ENCODE measurements at regions not wholly inside any gene's neighbourhood (a gene's known extent, or its start where the extent isn't known, plus 50 kb on each side); places are given as distances from the start of the nearest gene placed in this dataset.

DNA sequence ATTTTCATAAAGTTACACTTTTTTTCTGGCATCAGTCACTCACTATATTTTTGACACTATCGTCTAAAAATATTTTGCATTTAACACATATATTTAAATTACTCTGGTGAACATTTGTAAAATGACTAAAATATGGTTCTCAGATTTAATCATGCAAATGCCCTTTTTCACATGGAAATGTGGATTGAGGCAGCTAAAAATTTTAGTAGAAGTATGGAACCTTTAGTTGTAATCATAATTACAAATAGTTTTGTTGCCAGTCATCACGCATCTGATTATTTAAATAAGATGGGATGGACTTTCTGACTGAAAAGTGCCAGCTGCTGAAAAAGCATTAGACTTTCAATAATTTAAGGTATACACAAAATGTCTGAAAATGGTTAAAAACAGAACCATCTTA is 119.3 kb downstream of the PDHA2 start:
- Histone ChIP-seq H4K8ac (ENCODE audit: low read depth, low read length) (no peak overlapping the region), H3K79me1 (ENCODE audit: low read length) (no peaks in the 10 kb centered on the region), H2BK5ac (ENCODE audit: low read length) (no peak overlapping the region), H2BK120ac (ENCODE audit: low read depth, low read length) (no peak overlapping the region), H2BK15ac (replicated peaks; ENCODE audit: low read depth) (no peak overlapping the region), H4K5ac (ENCODE audit: low read length) (no peak overlapping the region), H3K4me3 (ENCODE audit: low read length) (no peak overlapping the region), H3K9ac (ENCODE audit: low read length) (no peak overlapping the region), H2AK5ac (ENCODE audit: low read length) (no peak overlapping the region), H3K4me1 (ENCODE audit: control insufficient read depth, low read depth, low read length) (no peaks in the 10 kb centered on the region), H3K36me3 (ENCODE audit: control insufficient read depth, insufficient read depth, low read length) (no peaks in the 10 kb centered on the region), H3K56ac (ENCODE audit: low read length) (no peak overlapping the region), H3K27me3 (ENCODE audit: insufficient read depth, low read length, poor library complexity) (no peaks in the 10 kb centered on the region), H3K4ac (ENCODE audit: low read depth, low read length) (no peak overlapping the region), H3K27ac (ENCODE audit: low read depth, low read length) (no peak overlapping the region), H3K18ac (ENCODE audit: low read length) (no peak overlapping the region), H3K79me2 (ENCODE audit: control insufficient read depth, insufficient read depth, low read length) (no peaks in the 10 kb centered on the region), H3K4me2 (ENCODE audit: low read length) (no peak overlapping the region), H3K23ac (ENCODE audit: low read length) (no peak overlapping the region)
- no CpG with 5 or more reads among the region's 2 CpGs for WGBS (ENCODE audit: extremely low coverage, insufficient coverage, low lambda C conversion rate)
- no peak for DNase-seq

DNA sequence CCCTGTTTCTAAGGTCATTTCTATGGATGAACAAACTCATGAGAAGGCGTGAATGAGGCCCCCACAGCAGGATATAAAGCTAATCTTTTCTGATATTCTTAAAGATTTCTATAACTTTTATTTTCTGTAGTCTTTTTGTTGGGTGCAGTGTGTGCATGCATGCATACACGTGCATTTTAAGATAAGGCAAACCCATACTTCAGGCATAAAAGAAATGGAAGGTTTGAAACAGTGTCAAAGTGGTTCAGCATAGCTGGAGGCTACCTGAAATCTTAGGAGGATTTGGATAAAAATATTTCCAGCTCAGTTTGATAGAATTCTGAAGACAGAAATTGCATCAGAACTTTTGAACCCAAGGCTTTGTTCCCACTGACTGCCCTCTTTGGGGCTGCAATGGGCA is 119.7 kb downstream of the PDHA2 start:
- no peak for DNase-seq
- Histone ChIP-seq H3K56ac (ENCODE audit: low read length) (no peak overlapping the region), H2BK15ac (replicated peaks; ENCODE audit: low read depth) (no peak overlapping the region)

GRCh38 chr4:95963456-95963855 is 123.6 kb downstream of the PDHA2 start:
- Histone ChIP-seq H4K8ac (ENCODE audit: low read depth, low read length) (no peak overlapping the region), H2BK5ac (ENCODE audit: low read length) (no peak overlapping the region), H3K18ac (ENCODE audit: low read length) (no peak overlapping the region), H3K23ac (ENCODE audit: low read length) (no peak overlapping the region), H3K36me3 (ENCODE audit: control insufficient read depth, insufficient read depth, low read length) (no peaks in the 10 kb centered on the region), H2BK15ac (replicated peaks; ENCODE audit: low read depth) (no peak overlapping the region), H3K4ac (ENCODE audit: low read depth, low read length) (no peak overlapping the region), H3K56ac (ENCODE audit: low read length) (no peak overlapping the region), H3K27ac (ENCODE audit: low read depth, low read length) (no peak overlapping the region), H3K4me3 (ENCODE audit: low read length) (no peak overlapping the region), H3K27me3 (ENCODE audit: insufficient read depth, low read length, poor library complexity) (no peaks in the 10 kb centered on the region), H2BK120ac (ENCODE audit: low read depth, low read length) (no peak overlapping the region), H3K79me1 (ENCODE audit: low read length) (no peaks in the 10 kb centered on the region), H3K4me2 (ENCODE audit: low read length) (no peak overlapping the region), H4K5ac (ENCODE audit: low read length) (no peak overlapping the region), H3K9ac (ENCODE audit: low read length) (no peak overlapping the region), H2AK5ac (ENCODE audit: low read length) (no peak overlapping the region), H3K4me1 (ENCODE audit: control insufficient read depth, low read depth, low read length) (no peaks in the 10 kb centered on the region), H3K79me2 (ENCODE audit: control insufficient read depth, insufficient read depth, low read length) (no peaks in the 10 kb centered on the region)
- no peak for DNase-seq
- WGBS (ENCODE audit: extremely low coverage, insufficient coverage, low lambda C conversion rate) = no CpG with 5 or more reads among the region's 3 CpGs

More for the DNA sequence above, 119.7 kb downstream of the PDHA2 start:
- no peak overlapping the region for H4K8ac ChIP-seq (ENCODE audit: low read depth, low read length)
- H3K4me1 ChIP-seq (ENCODE audit: control insufficient read depth, low read depth, low read length) = no peaks in the 10 kb centered on the region
- H3K4ac ChIP-seq (ENCODE audit: low read depth, low read length) = no peak overlapping the region
- H2BK120ac ChIP-seq (ENCODE audit: low read depth, low read length) = no peak overlapping the region
- H4K5ac ChIP-seq (ENCODE audit: low read length) = no peak overlapping the region
- no peak overlapping the region for H3K23ac ChIP-seq (ENCODE audit: low read length)
- H3K27me3 ChIP-seq (ENCODE audit: insufficient read depth, low read length, poor library complexity) = no peaks in the 10 kb centered on the region
- H3K9ac ChIP-seq (ENCODE audit: low read length) = no peak overlapping the region
- no peak overlapping the region for H3K4me2 ChIP-seq (ENCODE audit: low read length)
- WGBS (ENCODE audit: extremely low coverage, insufficient coverage, low lambda C conversion rate) = no CpG with 5 or more reads among the region's 2 CpGs
- H2BK5ac ChIP-seq (ENCODE audit: low read length) = no peak overlapping the region
- H3K18ac ChIP-seq (ENCODE audit: low read length) = no peak overlapping the region
- no peaks in the 10 kb centered on the region for H3K79me1 ChIP-seq (ENCODE audit: low read length)
- H3K36me3 ChIP-seq (ENCODE audit: control insufficient read depth, insufficient read depth, low read length) = no peaks in the 10 kb centered on the region
- no peak overlapping the region for H3K4me3 ChIP-seq (ENCODE audit: low read length)
- H2AK5ac ChIP-seq (ENCODE audit: low read length) = no peak overlapping the region
- H3K27ac ChIP-seq (ENCODE audit: low read depth, low read length) = no peak overlapping the region
- H3K79me2 ChIP-seq (ENCODE audit: control insufficient read depth, insufficient read depth, low read length) = no peaks in the 10 kb centered on the region

DNA sequence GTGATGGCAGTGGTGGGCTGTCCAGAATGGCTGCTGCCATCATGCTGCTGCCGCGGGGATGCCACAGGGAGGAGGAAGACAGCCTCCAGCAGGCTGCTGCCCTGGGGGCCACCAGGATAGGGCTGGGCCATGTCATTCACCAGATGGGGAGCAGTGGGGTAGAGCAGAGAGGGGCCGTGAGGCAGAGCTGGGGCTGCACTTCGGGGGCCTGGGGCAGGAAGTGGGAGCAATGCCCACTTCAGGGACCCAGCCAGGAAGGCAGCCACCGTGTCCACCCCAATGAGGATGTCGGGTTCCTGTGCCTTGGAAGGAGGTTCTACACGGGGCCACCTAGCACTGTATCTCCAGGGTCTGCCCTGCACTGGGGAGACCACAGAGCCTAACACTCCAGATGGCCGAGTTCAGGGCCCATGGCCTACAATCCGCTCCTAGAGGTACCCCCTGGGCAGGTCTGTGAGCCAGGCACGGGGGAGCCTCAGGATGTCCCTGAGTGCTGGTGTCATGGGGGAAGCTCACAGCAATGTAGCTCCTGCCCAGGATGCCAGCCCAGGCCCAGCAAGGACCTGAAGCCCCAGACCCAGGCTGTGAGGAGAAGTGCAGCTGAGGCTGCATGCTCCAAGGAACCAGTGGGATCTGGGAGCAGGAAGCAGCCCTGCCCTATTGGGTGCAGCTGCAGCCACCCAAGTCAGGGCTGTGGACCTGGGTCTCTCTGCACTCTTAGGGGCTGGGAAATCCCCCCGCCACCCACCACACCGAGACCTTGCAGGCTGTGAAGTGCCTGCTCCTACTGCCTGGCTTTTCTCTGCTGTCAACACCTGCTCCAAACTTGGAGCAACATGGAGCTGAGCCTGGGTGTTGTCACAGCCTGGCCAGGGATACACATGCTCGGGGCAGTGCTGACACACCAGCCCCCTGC is 140.3 kb downstream of the PDHA2 start:
- Histone ChIP-seq H3K27me3 (ENCODE audit: insufficient read depth, low read length, poor library complexity) (no peaks in the 10 kb centered on the region), H3K36me3 (ENCODE audit: control insufficient read depth, insufficient read depth, low read length) (no peaks in the 10 kb centered on the region), H3K56ac (ENCODE audit: low read length) (no peak overlapping the region), H3K23ac (ENCODE audit: low read length) (no peak overlapping the region), H2AK5ac (ENCODE audit: low read length) (no peak overlapping the region), H3K9ac (ENCODE audit: low read length) (no peak overlapping the region), H2BK120ac (ENCODE audit: low read depth, low read length) (no peak overlapping the region), H3K4me1 (ENCODE audit: control insufficient read depth, low read depth, low read length) (no peaks in the 10 kb centered on the region), H3K79me1 (ENCODE audit: low read length) (no peaks in the 10 kb centered on the region), H3K79me2 (ENCODE audit: control insufficient read depth, insufficient read depth, low read length) (no peaks in the 10 kb centered on the region), H3K4ac (ENCODE audit: low read depth, low read length) (no peak overlapping the region), H2BK5ac (ENCODE audit: low read length) (no peak overlapping the region), H2BK15ac (replicated peaks; ENCODE audit: low read depth) (no peak overlapping the region), H3K27ac (ENCODE audit: low read depth, low read length) (no peak overlapping the region), H4K8ac (ENCODE audit: low read depth, low read length) (no peak overlapping the region), H4K5ac (ENCODE audit: low read length) (no peak overlapping the region), H3K4me2 (ENCODE audit: low read length) (no peak overlapping the region), H3K4me3 (ENCODE audit: low read length) (no peak overlapping the region), H3K18ac (ENCODE audit: low read length) (no peak overlapping the region)
- no peak for DNase-seq
- WGBS (ENCODE audit: extremely low coverage, insufficient coverage, low lambda C conversion rate) = no CpG with 5 or more reads among the region's 13 CpGs

GRCh38 chr4:95980877-95981360 is 141.0 kb downstream of the PDHA2 start:
- H3K79me1 ChIP-seq (ENCODE audit: low read length) = no peaks in the 10 kb centered on the region
- H3K4ac ChIP-seq (ENCODE audit: low read depth, low read length) = no peak overlapping the region
- no peak overlapping the region for H3K23ac ChIP-seq (ENCODE audit: low read length)
- H3K4me3 ChIP-seq (ENCODE audit: low read length) = no peak overlapping the region
- H4K8ac ChIP-seq (ENCODE audit: low read depth, low read length) = no peak overlapping the region
- no peak overlapping the region for H2BK120ac ChIP-seq (ENCODE audit: low read depth, low read length)
- no peak overlapping the region for H2AK5ac ChIP-seq (ENCODE audit: low read length)
- H3K27ac ChIP-seq (ENCODE audit: low read depth, low read length) = no peak overlapping the region
- H3K18ac ChIP-seq (ENCODE audit: low read length) = no peak overlapping the region
- no peak overlapping the region for H3K4me2 ChIP-seq (ENCODE audit: low read length)
- H3K4me1 ChIP-seq (ENCODE audit: control insufficient read depth, low read depth, low read length) = no peaks in the 10 kb centered on the region
- no peak for DNase-seq
- no peaks in the 10 kb centered on the region for H3K27me3 ChIP-seq (ENCODE audit: insufficient read depth, low read length, poor library complexity)
- no peak overlapping the region for H4K5ac ChIP-seq (ENCODE audit: low read length)
- H3K36me3 ChIP-seq (ENCODE audit: control insufficient read depth, insufficient read depth, low read length) = no peaks in the 10 kb centered on the region
- H3K56ac ChIP-seq (ENCODE audit: low read length) = no peak overlapping the region
- no peak overlapping the region for H2BK15ac ChIP-seq (replicated peaks; ENCODE audit: low read depth)
- H2BK5ac ChIP-seq (ENCODE audit: low read length) = no peak overlapping the region
- H3K9ac ChIP-seq (ENCODE audit: low read length) = no peak overlapping the region
- H3K79me2 ChIP-seq (ENCODE audit: control insufficient read depth, insufficient read depth, low read length) = no peaks in the 10 kb centered on the region
- no CpG with 5 or more reads among the region's 3 CpGs for WGBS (ENCODE audit: extremely low coverage, insufficient coverage, low lambda C conversion rate)
